WTC11 (cell line): ENCODE measurements at regions not wholly inside any gene's neighbourhood (a gene's known extent, or its start where the extent isn't known, plus 50 kb on each side); places are given as distances from the start of the nearest gene placed in this dataset.
A peak's percentile ranks its signal among the peaks of the same experiment; 100 is the strongest.
"Not testable (repeated sequence)": the region's sequence is repeated elsewhere in the genome, so short reads cannot be mapped to it uniquely, and the experiment has no call there.

ENCODE experiments used
- ATAC-seq: fragments of 200-7000 bp; cut with Tn5 transposase; 2 replicates; pipeline ENCODE4 v1.10.0; 2021; ENCODE audit warnings: mild to moderate bottlenecking, moderate library complexity
- CTCF ChIA-PET: fragments of 300-600 bp; sonication (Branson Sonifier 250); formaldehyde crosslinking; loops from one replicate; lab custom pipeline; 2021; ENCODE audit warnings: antibody characterized with exemption; lab: Charles Lee
- POLR2A ChIA-PET: fragments of 350-600 bp; sonication (Branson Sonifier 250); formaldehyde crosslinking; loops from one replicate; lab custom pipeline; 2021; ENCODE audit warnings: antibody characterized with exemption; lab: Charles Lee
- DNase-seq: peaks from one replicate; pipeline ENCODE4 v3.0.0; 2021; ENCODE audit warnings: low spot score
- H3K27ac Mint-ChIP-seq: 2 replicates; pipeline ENCODE4 v1.8.0; 2021; ENCODE audit warnings: mixed read lengths
- H3K27me3 Mint-ChIP-seq: 2 replicates; pipeline ENCODE4 v1.8.0; 2021; ENCODE audit warnings: low read depth, mild to moderate bottlenecking, moderate library complexity, mixed read lengths
- H3K36me3 Mint-ChIP-seq: 2 replicates; pipeline ENCODE4 v1.8.0; 2021; ENCODE audit warnings: mixed read lengths
- H3K4me1 Mint-ChIP-seq: 2 replicates; pipeline ENCODE4 v1.8.0; 2022; ENCODE audit warnings: mixed read lengths
- H3K4me3 Mint-ChIP-seq: 2 replicates; pipeline ENCODE4 v1.8.0; 2021; ENCODE audit warnings: mild to moderate bottlenecking, moderate library complexity, mixed read lengths
- H3K9me3 Mint-ChIP-seq: 2 replicates; pipeline ENCODE4 v1.8.0; 2021; ENCODE audit warnings: mixed read lengths
- ATF3 ChIP-seq: sonication (generic); formaldehyde crosslinking; conservative IDR thresholded peaks from 2 replicates; pipeline ENCODE4 v1.8.1; 2022; ENCODE audit warnings: mild to moderate bottlenecking, missing genetic modification reagents
- CREM ChIP-seq: sonication (generic); formaldehyde crosslinking; IDR thresholded peaks from 2 replicates; pipeline ENCODE4 v1.8.1; 2022; ENCODE audit warnings: mild to moderate bottlenecking, missing genetic modification reagents, moderate library complexity
- E2F5 ChIP-seq: sonication (generic); formaldehyde crosslinking; IDR thresholded peaks from 2 replicates; pipeline ENCODE4 v1.8.1; 2022; ENCODE audit warnings: mild to moderate bottlenecking, moderate library complexity, missing genetic modification reagents
- FOXJ3 ChIP-seq: sonication (generic); formaldehyde crosslinking; IDR thresholded peaks from 2 replicates; pipeline ENCODE4 v1.9.0; 2021; ENCODE audit warnings: missing genetic modification reagents, mild to moderate bottlenecking, borderline replicate concordance
- IRF1 ChIP-seq: sonication (generic); formaldehyde crosslinking; IDR thresholded peaks from 2 replicates; pipeline ENCODE4 v1.8.0; 2023; ENCODE audit warnings: missing genetic modification reagents
- MXD4 ChIP-seq: fragments of 250-450 bp; sonication (Bioruptor Pico); IDR thresholded peaks from 2 replicates; pipeline ENCODE4 v1.8.0; 2021; ENCODE audit warnings: mild to moderate bottlenecking, moderate library complexity, borderline replicate concordance
- MYBL2 ChIP-seq: sonication (generic); formaldehyde crosslinking; IDR thresholded peaks from 2 replicates; pipeline ENCODE4 v1.8.1; 2023; ENCODE audit warnings: mild to moderate bottlenecking, moderate library complexity, missing genetic modification reagents
- NFATC4 ChIP-seq: fragments of 250-450 bp; sonication (Bioruptor Pico); IDR thresholded peaks from 2 replicates; pipeline ENCODE4 v1.9.0; 2021; ENCODE audit warnings: mild to moderate bottlenecking
- RORB ChIP-seq: fragments of 250-450 bp; sonication (Bioruptor Pico); IDR thresholded peaks from 2 replicates; pipeline ENCODE4 v1.9.0; 2021; ENCODE audit warnings: mild to moderate bottlenecking
- ZBTB21 ChIP-seq: sonication (generic); formaldehyde crosslinking; IDR thresholded peaks from 2 replicates; pipeline ENCODE4 v1.8.1; 2023; ENCODE audit warnings: mild to moderate bottlenecking, missing genetic modification reagents, borderline replicate concordance
- ZNF121 ChIP-seq: sonication (generic); formaldehyde crosslinking; IDR thresholded peaks from 2 replicates; pipeline ENCODE4 v1.8.0; 2023; ENCODE audit warnings: missing genetic modification reagents
- ZNF281 ChIP-seq: sonication (generic); formaldehyde crosslinking; IDR thresholded peaks from 2 replicates; pipeline ENCODE4 v1.8.0; 2023; ENCODE audit warnings: mild to moderate bottlenecking, missing genetic modification reagents
- ZNF425 ChIP-seq: fragments of 250-450 bp; sonication (Bioruptor Pico); conservative IDR thresholded peaks from 2 replicates; pipeline ENCODE4 v1.9.0; 2021; ENCODE audit warnings: mild to moderate bottlenecking

- CTCF ChIA-PET, result interaction anchor here (1.0 to 1.3 kb wide), 2 partner anchors 45 to 618 kb away, joined by 3 to 6 read pairs; no protein-coding TSS in a partner anchor
Measured at GRCh38 chr4:85129354-85130125, 163.1 kb upstream of the WDFY3 start.

GRCh38 chr4:85132117-85132516 lies 165.6 kb upstream of the WDFY3 start:
- Mint-ChIP-seq H3K9me3 (peaks cover 9% of the 10 kb centered on the region; the same call in 1 of the 2 replicates), H3K27ac (no peak overlapping the region), H3K36me3 (no peaks in the 10 kb centered on the region), H3K4me1 (peaks cover 29% of the 10 kb centered on the region), H3K27me3 (peaks cover 29% of the 10 kb centered on the region), H3K4me3 (no peak overlapping the region)
- ChIA-PET POLR2A (no interaction called here), CTCF (no interaction called here)
- no peak for DNase-seq
- TF ChIP-seq ZBTB21 (CRISPR knock-in tag), result no peak
- no peak for ATAC-seq

More at GRCh38 chr4:85129354-85130125, 163.1 kb upstream of the WDFY3 start:
- TF ChIP-seq ZNF121, result 0 out of 2 replicates have a peak, but pooled peaks have one; percentile 10
- TF ChIP-seq ZNF281 (CRISPR knock-in tag), result 0 out of 2 replicates have a peak, but pooled peaks have one; percentile 23
- Mint-ChIP-seq H3K27me3 (peaks cover 28% of the 10 kb centered on the region), H3K4me3 (peak overlapping the region; percentile 11; the same call in 1 of the 2 replicates), H3K27ac (peak overlapping the region; percentile 41; the same call in 1 of the 2 replicates), H3K4me1 (peaks cover 47% of the 10 kb centered on the region)
- POLR2A ChIA-PET, ATAC-seq, H3K9me3 Mint-ChIP-seq, H3K36me3 Mint-ChIP-seq: not testable (repeated sequence)
- DNase-seq, result peak; percentile 33

- peaks cover 24% of the 10 kb centered on the region for H3K4me1 Mint-ChIP-seq
- no peak for ATAC-seq
- CTCF ChIA-PET, result no interaction called here
Measured at GRCh38 chr4:85132570-85132969, 166.1 kb upstream of the WDFY3 start.

GRCh38 chr4:85139749-85140148 lies 173.3 kb upstream of the WDFY3 start:
- ATAC-seq, CTCF ChIA-PET, H3K4me3 Mint-ChIP-seq, H3K36me3 Mint-ChIP-seq, POLR2A ChIA-PET, H3K9me3 Mint-ChIP-seq, H3K27ac Mint-ChIP-seq, DNase-seq, H3K4me1 Mint-ChIP-seq, H3K27me3 Mint-ChIP-seq: not testable (repeated sequence)

More at GRCh38 chr4:85132570-85132969, 166.1 kb upstream of the WDFY3 start:
- H3K36me3 Mint-ChIP-seq, result no peaks in the 10 kb centered on the region
- POLR2A ChIA-PET, result no interaction called here
- no peak for DNase-seq
- H3K9me3 Mint-ChIP-seq, result peaks cover 9% of the 10 kb centered on the region; the same call in 1 of the 2 replicates
- H3K4me3 Mint-ChIP-seq, result no peak overlapping the region
- H3K27me3 Mint-ChIP-seq, result peaks cover 31% of the 10 kb centered on the region
- H3K27ac Mint-ChIP-seq, result no peak overlapping the region
- TF ChIP-seq ATF3 (CRISPR knock-in tag) (no peak), FOXJ3 (CRISPR knock-in tag) (no peak), RORB (CRISPR knock-in tag) (no peak), NFATC4 (CRISPR knock-in tag) (no peak), E2F5 (CRISPR knock-in tag) (no peak), MYBL2 (CRISPR knock-in tag) (no peak), MXD4 (CRISPR knock-in tag) (no peak), ZNF425 (no peak), CREM (CRISPR knock-in tag) (no peak), IRF1 (CRISPR knock-in tag) (no peak)
